Left lung (tissue), 4 donors: ENCODE measurements at regions not wholly inside any gene's neighbourhood (a gene's known extent, or its start where the extent isn't known, plus 50 kb on each side); places are given as distances from the start of the nearest gene placed in this dataset.

Experiments
- ATAC-seq: fragments of 200-7000 bp; cut with Tn5 transposase; one replicate; pipeline ENCODE4 v1.9.1; 2020; ENCODE audit warnings: moderate library complexity
- DNase-seq, 4 donors: peaks; one replicate each; pipeline ENCODE4 v3.0.0-alpha.2; 2013 to 2020
- H3K27ac ChIP-seq, 2 donors: fragments of 200-600 bp; sonication (generic) in 1 of 2; one replicate each; pipeline versions ENCODE4 v1.5.0 to v1.8.0; 2020 to 2021
- H3K27me3 ChIP-seq, 2 donors: fragments of 200-600 bp; sonication (generic) in 1 of 2; one replicate each; pipeline versions ENCODE4 v1.5.0 to v1.8.0; 2020 to 2021
- H3K36me3 ChIP-seq, 2 donors: fragments of 200-600 bp; sonication (generic) in 1 of 2; one replicate each; pipeline versions ENCODE4 v1.5.0 to v1.8.0; 2020 to 2021
- H3K4me1 ChIP-seq, 2 donors: fragments of 200-600 bp; one replicate each; pipeline ENCODE4 v1.8.0; 2021
- H3K4me3 ChIP-seq, 2 donors: fragments of 200-600 bp; sonication (generic) in 1 of 2; one replicate each; pipeline versions ENCODE4 v1.5.0 to v1.8.0; 2020 to 2021; ENCODE audit warnings: mild to moderate bottlenecking in 1 of 2
- H3K9me3 ChIP-seq, 2 donors: fragments of 200-600 bp; sonication (generic) in 1 of 2; one replicate each; pipeline versions ENCODE4 v1.5.0 to v1.8.0; 2020 to 2021
- intact Hi-C, 2 donors: fragments of 100-400 bp; cut with DNase I; formaldehyde crosslinking; loops; one replicate each; pipeline versions ENCODE4 v1.11.2 to v1.14.2; 2022
- TF ChIP-seq, protein P1 (sequence below), 2 donors: fragments of 200-600 bp; sonication (generic) in 1 of 2; IDR thresholded peaks; one replicate each; pipeline versions ENCODE4 v1.5.0 to v1.8.0; 2021; ENCODE audit warnings: antibody characterized with exemption in 2 of 2
- donor health status: DM: no; HTN: yes; CAD: no.
- donor health status: DM: no; HTN: no; CAD: no.

GRCh38 chr4:72631296-72631695, 62.3 kb upstream of the ADAMTS3 start:
- no peak overlapping the region for H3K27ac ChIP-seq
- no peaks in the 10 kb centered on the region for H3K27me3 ChIP-seq
- H3K36me3 ChIP-seq, result no peaks in the 10 kb centered on the region
- DNase-seq (no peak), ATAC-seq (no peak)
- no peaks in the 10 kb centered on the region for H3K4me1 ChIP-seq
- H3K9me3 ChIP-seq, result peaks cover 0 to 5% of the 10 kb centered on the region in 2 donors
- H3K4me3 ChIP-seq, result no peak overlapping the region
- TF ChIP-seq, protein P1, sequence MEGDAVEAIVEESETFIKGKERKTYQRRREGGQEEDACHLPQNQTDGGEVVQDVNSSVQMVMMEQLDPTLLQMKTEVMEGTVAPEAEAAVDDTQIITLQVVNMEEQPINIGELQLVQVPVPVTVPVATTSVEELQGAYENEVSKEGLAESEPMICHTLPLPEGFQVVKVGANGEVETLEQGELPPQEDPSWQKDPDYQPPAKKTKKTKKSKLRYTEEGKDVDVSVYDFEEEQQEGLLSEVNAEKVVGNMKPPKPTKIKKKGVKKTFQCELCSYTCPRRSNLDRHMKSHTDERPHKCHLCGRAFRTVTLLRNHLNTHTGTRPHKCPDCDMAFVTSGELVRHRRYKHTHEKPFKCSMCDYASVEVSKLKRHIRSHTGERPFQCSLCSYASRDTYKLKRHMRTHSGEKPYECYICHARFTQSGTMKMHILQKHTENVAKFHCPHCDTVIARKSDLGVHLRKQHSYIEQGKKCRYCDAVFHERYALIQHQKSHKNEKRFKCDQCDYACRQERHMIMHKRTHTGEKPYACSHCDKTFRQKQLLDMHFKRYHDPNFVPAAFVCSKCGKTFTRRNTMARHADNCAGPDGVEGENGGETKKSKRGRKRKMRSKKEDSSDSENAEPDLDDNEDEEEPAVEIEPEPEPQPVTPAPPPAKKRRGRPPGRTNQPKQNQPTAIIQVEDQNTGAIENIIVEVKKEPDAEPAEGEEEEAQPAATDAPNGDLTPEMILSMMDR (IDR thresholded peaks at IDR 0.05), result no peak
- intact Hi-C loops, result no loop called here

DNA sequence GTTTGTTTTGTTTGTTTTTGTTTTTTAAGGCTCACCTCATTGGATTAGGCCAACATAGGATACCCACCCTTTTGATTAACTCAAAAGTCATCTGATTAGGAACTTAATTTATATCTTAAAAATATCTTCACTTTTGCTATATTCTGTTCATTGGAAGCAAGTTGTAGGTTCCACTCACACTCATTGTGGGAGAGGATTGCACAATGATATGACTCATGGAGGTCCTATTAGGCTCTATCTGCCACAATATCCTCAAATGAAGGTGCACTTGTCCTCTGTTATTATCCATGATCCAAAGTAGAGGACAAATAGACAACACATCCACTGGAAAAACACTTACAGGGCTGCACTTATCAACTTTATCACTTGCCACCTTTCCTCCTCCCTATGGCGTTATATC, 60.5 kb upstream of the ADAMTS3 start:
- no peak for ATAC-seq
- Histone ChIP-seq H3K36me3 (no peaks in the 10 kb centered on the region), H3K9me3 (peaks cover 0 to 5% of the 10 kb centered on the region in 2 donors), H3K27ac (no peak overlapping the region), H3K4me3 (no peak overlapping the region), H3K4me1 (no peaks in the 10 kb centered on the region), H3K27me3 (no peaks in the 10 kb centered on the region)
- DNase-seq, result no peak
- intact Hi-C loops, result no loop called here
- TF ChIP-seq, protein P1 (IDR thresholded peaks at IDR 0.05), result no peak

DNA sequence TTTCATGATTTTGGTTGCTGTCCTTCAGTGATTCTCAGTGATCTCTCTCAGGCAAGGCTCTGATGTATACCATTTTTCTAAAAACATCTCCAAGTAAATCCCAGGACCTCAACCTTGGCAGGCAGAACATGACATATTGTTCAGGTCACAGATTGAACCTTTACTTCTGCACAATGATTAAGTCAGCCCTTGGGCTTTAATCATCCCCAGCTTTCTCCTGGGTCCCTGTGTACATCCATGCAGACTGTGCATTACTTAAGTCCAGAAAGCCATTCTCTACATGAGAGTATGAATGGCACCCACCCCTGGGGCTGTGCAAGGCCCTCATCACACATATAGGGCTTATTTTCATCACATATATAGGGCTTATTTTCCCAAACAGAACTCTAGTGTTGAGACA, 58.7 kb upstream of the ADAMTS3 start:
- intact Hi-C loops, result no loop called here
- TF ChIP-seq, protein P1 (IDR thresholded peaks at IDR 0.05), result no peak
- H3K27ac ChIP-seq, result no peak overlapping the region

More for the DNA sequence above, 58.7 kb upstream of the ADAMTS3 start:
- H3K36me3 ChIP-seq, result no peaks in the 10 kb centered on the region
- H3K4me1 ChIP-seq, result no peaks in the 10 kb centered on the region
- H3K4me3 ChIP-seq, result no peak overlapping the region
- peaks cover 0 to 5% of the 10 kb centered on the region in 2 donors for H3K9me3 ChIP-seq
- no peaks in the 10 kb centered on the region for H3K27me3 ChIP-seq
- DNase-seq (no peak), ATAC-seq (no peak)
